ENCODE measurements at regions not wholly inside any gene's neighbourhood (a gene's known extent, or its start where the extent isn't known, plus 50 kb on each side); places are given as distances from the start of the nearest gene placed in this dataset.

DNA sequence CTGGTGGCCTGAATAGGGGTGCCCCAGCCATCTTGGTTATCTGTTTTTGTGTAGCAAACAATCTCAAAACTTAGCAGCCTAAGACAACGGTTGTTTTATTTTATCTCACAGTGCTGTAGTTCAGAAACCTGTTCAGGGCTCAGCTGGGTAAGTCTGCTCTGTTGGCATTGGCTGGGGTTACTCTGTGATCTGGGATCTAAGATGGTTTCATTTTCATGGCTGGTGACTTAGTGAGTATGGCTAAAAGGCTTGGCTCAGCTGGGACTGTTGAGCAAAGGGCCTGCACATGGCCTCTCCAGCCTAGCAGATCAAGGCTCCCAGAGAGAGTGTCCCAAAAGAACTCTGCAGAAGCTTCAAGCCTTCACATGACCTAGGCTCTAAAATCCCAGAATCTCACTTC lies 60.8 kb upstream of the POU2AF1 start:
- TF ChIP-seq, protein P1, sequence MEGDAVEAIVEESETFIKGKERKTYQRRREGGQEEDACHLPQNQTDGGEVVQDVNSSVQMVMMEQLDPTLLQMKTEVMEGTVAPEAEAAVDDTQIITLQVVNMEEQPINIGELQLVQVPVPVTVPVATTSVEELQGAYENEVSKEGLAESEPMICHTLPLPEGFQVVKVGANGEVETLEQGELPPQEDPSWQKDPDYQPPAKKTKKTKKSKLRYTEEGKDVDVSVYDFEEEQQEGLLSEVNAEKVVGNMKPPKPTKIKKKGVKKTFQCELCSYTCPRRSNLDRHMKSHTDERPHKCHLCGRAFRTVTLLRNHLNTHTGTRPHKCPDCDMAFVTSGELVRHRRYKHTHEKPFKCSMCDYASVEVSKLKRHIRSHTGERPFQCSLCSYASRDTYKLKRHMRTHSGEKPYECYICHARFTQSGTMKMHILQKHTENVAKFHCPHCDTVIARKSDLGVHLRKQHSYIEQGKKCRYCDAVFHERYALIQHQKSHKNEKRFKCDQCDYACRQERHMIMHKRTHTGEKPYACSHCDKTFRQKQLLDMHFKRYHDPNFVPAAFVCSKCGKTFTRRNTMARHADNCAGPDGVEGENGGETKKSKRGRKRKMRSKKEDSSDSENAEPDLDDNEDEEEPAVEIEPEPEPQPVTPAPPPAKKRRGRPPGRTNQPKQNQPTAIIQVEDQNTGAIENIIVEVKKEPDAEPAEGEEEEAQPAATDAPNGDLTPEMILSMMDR (IDR thresholded peaks at IDR 0.05; ENCODE audit: insufficient read depth, low read length, poor library complexity, severe bottlenecking), result no peak
- no peaks in the 10 kb centered on the region for H3K27me3 ChIP-seq (replicated peaks; ENCODE audit: control insufficient read depth, insufficient read depth, low read length)
- no peak for DNase-seq (ENCODE audit: extremely low read depth, insufficient read length)
- H3K4me3 ChIP-seq (replicated peaks; ENCODE audit: low read depth, low read length), result no peak overlapping the region
- H3K36me3 ChIP-seq (ENCODE audit: control insufficient read depth, insufficient read depth, low read length), result no peaks in the 10 kb centered on the region

DNA sequence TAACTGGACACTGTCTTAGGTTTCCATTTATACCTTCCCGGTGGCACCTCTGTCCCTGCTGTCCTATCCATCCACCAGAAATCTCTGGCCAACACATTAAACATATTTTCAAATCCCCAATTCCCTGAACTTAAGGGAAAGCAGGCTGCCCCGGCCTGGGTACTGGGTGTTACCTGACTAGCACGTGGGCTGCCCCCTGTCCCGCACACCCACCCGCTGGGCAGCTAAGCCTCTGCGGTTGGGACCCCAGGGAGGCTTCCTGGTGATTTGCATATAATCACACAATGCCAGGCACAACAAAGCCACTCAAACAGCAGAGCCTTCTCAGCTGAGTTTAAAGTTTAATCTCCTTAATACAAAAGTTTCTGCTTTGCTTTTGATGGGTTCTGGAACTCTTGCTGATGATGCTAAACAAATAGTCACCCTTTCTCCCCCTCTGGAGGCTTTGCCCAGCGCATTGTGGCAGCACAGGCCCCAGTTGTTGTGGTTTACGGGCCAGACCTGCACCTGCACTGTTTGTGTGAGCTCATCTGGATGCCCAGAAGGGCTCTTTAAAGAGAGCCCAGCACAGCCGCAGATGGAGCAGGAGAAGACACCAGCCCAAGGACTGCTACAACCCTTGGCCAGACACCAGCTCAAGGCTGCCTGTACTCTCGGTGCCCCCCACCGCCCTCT lies 59.9 kb upstream of the POU2AF1 start:
- Histone ChIP-seq H3K4me3 (replicated peaks; ENCODE audit: low read depth, low read length) (no peak overlapping the region), H3K36me3 (ENCODE audit: control insufficient read depth, insufficient read depth, low read length) (no peaks in the 10 kb centered on the region), H3K27me3 (replicated peaks; ENCODE audit: control insufficient read depth, insufficient read depth, low read length) (no peaks in the 10 kb centered on the region)
- TF ChIP-seq, protein P1 (IDR thresholded peaks at IDR 0.05; ENCODE audit: insufficient read depth, low read length, poor library complexity, severe bottlenecking), result no peak
- DNase-seq (ENCODE audit: extremely low read depth, insufficient read length), result no peak

DNA sequence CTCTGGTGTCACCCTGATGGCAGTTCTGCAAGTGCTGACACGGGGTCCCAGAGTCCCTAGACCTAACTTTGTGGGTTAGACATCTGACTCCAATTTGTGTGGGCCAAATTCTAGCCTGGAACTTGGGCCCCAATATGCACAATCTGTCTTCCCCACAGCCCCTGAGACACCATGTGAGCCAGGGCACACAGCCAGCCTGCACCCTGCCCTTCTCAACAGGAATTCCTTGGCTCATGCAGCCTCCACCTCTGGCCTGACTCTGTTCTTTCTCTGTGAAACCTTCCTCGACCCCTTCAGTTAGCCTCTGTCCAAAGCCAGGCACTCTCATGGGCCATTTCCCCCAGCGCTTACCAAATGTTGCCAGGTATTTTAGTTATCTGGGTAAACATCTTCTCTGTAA lies 59.1 kb upstream of the POU2AF1 start:
- Histone ChIP-seq H3K4me3 (replicated peaks; ENCODE audit: low read depth, low read length) (no peak overlapping the region), H3K27me3 (replicated peaks; ENCODE audit: control insufficient read depth, insufficient read depth, low read length) (no peaks in the 10 kb centered on the region), H3K36me3 (ENCODE audit: control insufficient read depth, insufficient read depth, low read length) (no peaks in the 10 kb centered on the region)
- no peak for DNase-seq (ENCODE audit: extremely low read depth, insufficient read length)
- TF ChIP-seq, protein P1 (IDR thresholded peaks at IDR 0.05; ENCODE audit: insufficient read depth, low read length, poor library complexity, severe bottlenecking), result no peak

DNA sequence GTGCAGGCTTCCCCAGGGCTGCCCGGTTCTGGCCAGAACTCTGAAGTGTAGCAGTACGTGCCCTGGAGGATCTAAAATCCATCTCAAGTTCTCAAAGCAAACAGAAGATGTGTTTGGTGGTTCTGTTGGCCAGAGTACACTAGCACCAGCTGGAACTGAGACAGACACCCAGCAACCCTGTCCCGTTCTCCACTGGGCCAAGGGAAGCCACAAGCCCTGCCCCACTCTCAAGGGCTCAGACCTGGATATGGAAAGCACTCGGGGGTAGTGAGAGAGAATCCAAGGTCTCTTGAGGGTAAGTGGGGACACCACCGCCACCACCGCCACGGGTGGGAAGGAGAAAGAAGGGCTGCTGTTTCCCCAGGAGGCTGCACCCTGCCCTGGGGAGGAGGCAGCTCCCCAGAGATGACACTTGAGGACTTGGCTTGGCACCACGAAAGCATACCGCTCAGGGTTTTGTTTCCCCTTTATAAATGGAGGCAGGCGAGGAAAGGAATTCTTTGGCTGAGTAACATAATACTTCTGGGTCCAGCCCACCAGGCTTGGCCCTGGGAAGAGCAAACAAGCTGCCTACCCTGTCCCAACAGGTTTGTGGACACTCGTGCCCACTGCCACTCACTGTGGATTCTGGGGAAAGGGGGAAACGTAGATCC lies 56.1 kb upstream of the POU2AF1 start:
- no peaks in the 10 kb centered on the region for H3K36me3 ChIP-seq (ENCODE audit: control insufficient read depth, insufficient read depth, low read length)
- TF ChIP-seq, protein P1 (IDR thresholded peaks at IDR 0.05; ENCODE audit: insufficient read depth, low read length, poor library complexity, severe bottlenecking), result no peak
- H3K27me3 ChIP-seq (replicated peaks; ENCODE audit: control insufficient read depth, insufficient read depth, low read length), result no peaks in the 10 kb centered on the region
- DNase-seq (ENCODE audit: extremely low read depth, insufficient read length), result no peak
- H3K4me3 ChIP-seq (replicated peaks; ENCODE audit: low read depth, low read length), result no peak overlapping the region

DNA sequence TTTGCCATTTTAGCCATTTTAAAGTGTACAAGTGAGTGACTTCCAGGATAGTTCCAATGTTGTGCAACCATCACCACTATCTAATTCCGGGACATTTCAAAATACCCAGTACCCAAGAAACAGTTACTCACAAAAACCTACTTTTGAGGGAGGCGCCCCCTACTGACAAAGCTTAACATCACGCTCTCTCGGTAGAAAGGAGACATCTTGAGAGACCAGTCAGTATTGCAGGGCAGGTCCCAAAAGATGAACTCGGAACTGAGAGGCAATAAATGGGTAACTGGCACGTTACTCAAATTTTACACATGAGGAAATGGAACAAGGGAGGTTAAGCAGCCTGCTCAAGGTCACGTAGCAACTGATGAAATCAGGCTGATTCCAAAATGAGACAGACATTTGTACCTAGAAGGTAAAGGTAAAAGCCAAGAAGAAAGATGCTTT lies 50.0 kb upstream of the POU2AF1 start:
- DNase-seq (ENCODE audit: extremely low read depth, insufficient read length), result no peak
- H3K36me3 ChIP-seq (ENCODE audit: control insufficient read depth, insufficient read depth, low read length), result no peaks in the 10 kb centered on the region
- H3K27me3 ChIP-seq (replicated peaks; ENCODE audit: control insufficient read depth, insufficient read depth, low read length), result no peaks in the 10 kb centered on the region
- H3K4me3 ChIP-seq (replicated peaks; ENCODE audit: low read depth, low read length), result no peak overlapping the region
- TF ChIP-seq, protein P1 (IDR thresholded peaks at IDR 0.05; ENCODE audit: insufficient read depth, low read length, poor library complexity, severe bottlenecking), result peak; percentile 92

All from GM06990 (cell line).